Stimulated activated memory B cell treated with anti-CD40 and anti-IgM and Interleukin-4, amounts not matched to agents 10 μg/mL and 1 μg/mL and 100 μg/mL, for 72 hours (primary cell): ENCODE measurements at regions not wholly inside any gene's neighbourhood (a gene's known extent, or its start where the extent isn't known, plus 50 kb on each side); places are given as distances from the start of the nearest gene placed in this dataset.

Experiments used
- ATAC-seq: fragments of 150-1000 bp; cut with Tn5 transposase; 2 replicates; pipeline ENCODE4 v1.10.0; 2021
- H3K27ac Mint-ChIP-seq: one replicate; pipeline ENCODE4 v1.8.0; 2022; ENCODE audit warnings: mild to moderate bottlenecking, mixed read lengths
- H3K27me3 Mint-ChIP-seq: one replicate; pipeline ENCODE4 v1.8.0; 2022; ENCODE audit warnings: mixed read lengths
- H3K36me3 Mint-ChIP-seq: one replicate; pipeline ENCODE4 v1.8.0; 2022; ENCODE audit warnings: mixed read lengths
- H3K4me1 Mint-ChIP-seq: one replicate; pipeline ENCODE4 v1.8.0; 2022; ENCODE audit warnings: mixed read lengths
- H3K4me3 Mint-ChIP-seq: one replicate; pipeline ENCODE4 v1.8.0; 2022; ENCODE audit warnings: mild to moderate bottlenecking, moderate library complexity, mixed read lengths
- H3K9me3 Mint-ChIP-seq: one replicate; pipeline ENCODE4 v1.8.0; 2022; ENCODE audit warnings: mixed read lengths

- no peak overlapping the region for H3K27ac Mint-ChIP-seq
- H3K27me3 Mint-ChIP-seq, result peaks cover 10% of the 10 kb centered on the region
- no peaks in the 10 kb centered on the region for H3K9me3 Mint-ChIP-seq
- H3K4me3 Mint-ChIP-seq, result no peak overlapping the region
- no peaks in the 10 kb centered on the region for H3K36me3 Mint-ChIP-seq
- ATAC-seq, result no peak
- peaks cover 8% of the 10 kb centered on the region for H3K4me1 Mint-ChIP-seq
Observed at GRCh38 chr6:43992126-43992663, 135.1 kb downstream of the MRPL14 start.

- Mint-ChIP-seq H3K9me3 (no peaks in the 10 kb centered on the region), H3K4me3 (no peak overlapping the region)
- ATAC-seq, result no peak
Observed at GRCh38 chr6:43990627-43991619, 136.3 kb downstream of the MRPL14 start.

GRCh38 chr6:43990275-43990626 is 137.0 kb downstream of the MRPL14 start:
- Mint-ChIP-seq H3K27ac (no peak overlapping the region), H3K27me3 (peaks cover 30% of the 10 kb centered on the region), H3K36me3 (no peaks in the 10 kb centered on the region), H3K9me3 (no peaks in the 10 kb centered on the region), H3K4me3 (no peak overlapping the region), H3K4me1 (peaks cover 8% of the 10 kb centered on the region)
- no peak for ATAC-seq

More at GRCh38 chr6:43990627-43991619, 136.3 kb downstream of the MRPL14 start:
- Mint-ChIP-seq H3K36me3 (no peaks in the 10 kb centered on the region), H3K27me3 (peaks cover 23% of the 10 kb centered on the region), H3K27ac (no peak overlapping the region), H3K4me1 (peaks cover 8% of the 10 kb centered on the region)

GRCh38 chr6:43989581-43990146 is 137.6 kb downstream of the MRPL14 start:
- no peak for ATAC-seq
- no peak overlapping the region for H3K4me3 Mint-ChIP-seq
- no peak overlapping the region for H3K27ac Mint-ChIP-seq
- peaks cover 32% of the 10 kb centered on the region for H3K27me3 Mint-ChIP-seq
- no peaks in the 10 kb centered on the region for H3K36me3 Mint-ChIP-seq
- H3K4me1 Mint-ChIP-seq, result peaks cover 8% of the 10 kb centered on the region
- H3K9me3 Mint-ChIP-seq, result no peaks in the 10 kb centered on the region

GRCh38 chr6:43988801-43989200 is 138.5 kb downstream of the MRPL14 start:
- no peak for ATAC-seq
- no peaks in the 10 kb centered on the region for H3K9me3 Mint-ChIP-seq
- peaks cover 40% of the 10 kb centered on the region for H3K27me3 Mint-ChIP-seq
- no peak overlapping the region for H3K27ac Mint-ChIP-seq
- H3K36me3 Mint-ChIP-seq, result no peaks in the 10 kb centered on the region
- peaks cover 2% of the 10 kb centered on the region for H3K4me1 Mint-ChIP-seq
- no peak overlapping the region for H3K4me3 Mint-ChIP-seq

GRCh38 chr6:43987838-43988439 is 139.3 kb downstream of the MRPL14 start:
- H3K4me3 Mint-ChIP-seq, result no peak overlapping the region
- H3K27me3 Mint-ChIP-seq, result peaks cover 43% of the 10 kb centered on the region
- H3K9me3 Mint-ChIP-seq, result no peaks in the 10 kb centered on the region
- no peaks in the 10 kb centered on the region for H3K4me1 Mint-ChIP-seq
- H3K36me3 Mint-ChIP-seq, result no peaks in the 10 kb centered on the region
- H3K27ac Mint-ChIP-seq, result no peak overlapping the region
- no peak for ATAC-seq

GRCh38 chr6:43986177-43986825 is 141.0 kb downstream of the MRPL14 start:
- H3K36me3 Mint-ChIP-seq, result no peaks in the 10 kb centered on the region
- H3K4me1 Mint-ChIP-seq, result no peaks in the 10 kb centered on the region
- no peak overlapping the region for H3K27ac Mint-ChIP-seq
- no peak overlapping the region for H3K4me3 Mint-ChIP-seq
- peaks cover 45% of the 10 kb centered on the region for H3K27me3 Mint-ChIP-seq
- ATAC-seq, result no peak
- no peaks in the 10 kb centered on the region for H3K9me3 Mint-ChIP-seq

GRCh38 chr6:43985329-43985728 is 141.9 kb downstream of the MRPL14 start:
- ATAC-seq, result no peak
- no peak overlapping the region for H3K27ac Mint-ChIP-seq
- no peak overlapping the region for H3K4me3 Mint-ChIP-seq
- H3K27me3 Mint-ChIP-seq, result peaks cover 54% of the 10 kb centered on the region
- no peaks in the 10 kb centered on the region for H3K4me1 Mint-ChIP-seq
- no peaks in the 10 kb centered on the region for H3K9me3 Mint-ChIP-seq
- H3K36me3 Mint-ChIP-seq, result no peaks in the 10 kb centered on the region

- no peaks in the 10 kb centered on the region for H3K9me3 Mint-ChIP-seq
Observed at GRCh38 chr6:43984442-43985321, 142.6 kb downstream of the MRPL14 start.

GRCh38 chr6:43983632-43984031 is 143.6 kb downstream of the MRPL14 start:
- Mint-ChIP-seq H3K4me1 (peaks cover under 1% of the 10 kb centered on the region), H3K27ac (no peak overlapping the region), H3K9me3 (no peaks in the 10 kb centered on the region), H3K27me3 (peaks cover 58% of the 10 kb centered on the region), H3K4me3 (no peak overlapping the region), H3K36me3 (no peaks in the 10 kb centered on the region)
- no peak for ATAC-seq

More at GRCh38 chr6:43984442-43985321, 142.6 kb downstream of the MRPL14 start:
- H3K36me3 Mint-ChIP-seq, result no peaks in the 10 kb centered on the region
- H3K4me1 Mint-ChIP-seq, result no peaks in the 10 kb centered on the region
- no peak for ATAC-seq
- H3K4me3 Mint-ChIP-seq, result no peak overlapping the region
- peaks cover 58% of the 10 kb centered on the region for H3K27me3 Mint-ChIP-seq
- H3K27ac Mint-ChIP-seq, result no peak overlapping the region

- H3K9me3 Mint-ChIP-seq, result no peaks in the 10 kb centered on the region
- no peak for ATAC-seq
- H3K27me3 Mint-ChIP-seq, result peaks cover 62% of the 10 kb centered on the region
- no peak overlapping the region for H3K4me3 Mint-ChIP-seq
- no peak overlapping the region for H3K27ac Mint-ChIP-seq
- no peaks in the 10 kb centered on the region for H3K36me3 Mint-ChIP-seq
- peaks cover 5% of the 10 kb centered on the region for H3K4me1 Mint-ChIP-seq
Observed at GRCh38 chr6:43983191-43983590, 144.1 kb downstream of the MRPL14 start.

GRCh38 chr6:43982084-43982625 is 145.1 kb downstream of the MRPL14 start:
- Mint-ChIP-seq H3K27me3 (peaks cover 64% of the 10 kb centered on the region), H3K9me3 (no peaks in the 10 kb centered on the region), H3K4me1 (peaks cover 15% of the 10 kb centered on the region), H3K36me3 (no peaks in the 10 kb centered on the region), H3K27ac (no peak overlapping the region), H3K4me3 (no peak overlapping the region)
- no peak for ATAC-seq

- ATAC-seq, result no peak
- Mint-ChIP-seq H3K36me3 (no peaks in the 10 kb centered on the region), H3K4me3 (no peak overlapping the region), H3K9me3 (no peaks in the 10 kb centered on the region), H3K27me3 (peaks cover 60% of the 10 kb centered on the region), H3K27ac (no peak overlapping the region), H3K4me1 (peaks cover 17% of the 10 kb centered on the region)
Observed at GRCh38 chr6:43981363-43981990, 145.8 kb downstream of the MRPL14 start.
